NCI-H2171 treated with DMSO at 0.1 percent for 48 hours (cell line): ENCODE measurements at regions not wholly inside any gene's neighbourhood (a gene's known extent, or its start where the extent isn't known, plus 50 kb on each side); places are given as distances from the start of the nearest gene placed in this dataset.

Source experiments
- DNase-seq: peaks from one replicate; lab custom pipeline; 2025; lab: John Stamatoyannopoulos, UW

GRCh38 chr6:91804981-91805380 lies 1218.1 kb upstream of the MAP3K7 start:
- no peak for DNase-seq

GRCh38 chr6:91802431-91802830 lies 1215.6 kb upstream of the MAP3K7 start:
- no peak for DNase-seq

- no peak for DNase-seq
Observed at GRCh38 chr6:91796603-91797002, 1209.7 kb upstream of the MAP3K7 start.

- DNase-seq, result no peak
Observed at GRCh38 chr6:91788501-91788900, 1201.6 kb upstream of the MAP3K7 start.

GRCh38 chr6:91786474-91787184 lies 1199.8 kb upstream of the MAP3K7 start:
- no peak for DNase-seq

- DNase-seq, result no peak
Observed at GRCh38 chr6:91782802-91783201, 1195.9 kb upstream of the MAP3K7 start.

- peak; percentile 76 for DNase-seq
Observed at GRCh38 chr6:91781946-91782345, 1195.1 kb upstream of the MAP3K7 start.

- no peak for DNase-seq
Observed at GRCh38 chr6:91780270-91780669, 1193.4 kb upstream of the MAP3K7 start.

- no peak for DNase-seq
Observed at GRCh38 chr6:91761621-91762020, 1174.7 kb upstream of the MAP3K7 start.

- DNase-seq, result no peak
Observed at GRCh38 chr6:91754691-91755090, 1167.8 kb upstream of the MAP3K7 start.

GRCh38 chr6:91751526-91751925 lies 1164.7 kb upstream of the MAP3K7 start:
- DNase-seq, result no peak

GRCh38 chr6:91744566-91744965 lies 1157.7 kb upstream of the MAP3K7 start:
- DNase-seq, result no peak

- no peak for DNase-seq
Observed at GRCh38 chr6:91743756-91744155, 1156.9 kb upstream of the MAP3K7 start.

GRCh38 chr6:91731939-91732338 lies 1145.1 kb upstream of the MAP3K7 start:
- no peak for DNase-seq

- no peak for DNase-seq
Observed at GRCh38 chr6:91730710-91731109, 1143.8 kb upstream of the MAP3K7 start.

GRCh38 chr6:91720324-91720723 lies 1133.5 kb upstream of the MAP3K7 start:
- no peak for DNase-seq

- DNase-seq, result no peak
Observed at GRCh38 chr6:91719414-91719813, 1132.5 kb upstream of the MAP3K7 start.

GRCh38 chr6:91718198-91718597 lies 1131.3 kb upstream of the MAP3K7 start:
- no peak for DNase-seq

- DNase-seq, result no peak
Observed at GRCh38 chr6:91717094-91717493, 1130.2 kb upstream of the MAP3K7 start.

GRCh38 chr6:91716361-91716760 lies 1129.5 kb upstream of the MAP3K7 start:
- DNase-seq, result no peak

GRCh38 chr6:91715171-91715805 lies 1128.4 kb upstream of the MAP3K7 start:
- no peak for DNase-seq

GRCh38 chr6:91713911-91714310 lies 1127.0 kb upstream of the MAP3K7 start:
- DNase-seq, result no peak

- DNase-seq, result no peak
Observed at GRCh38 chr6:91711518-91711917, 1124.6 kb upstream of the MAP3K7 start.

- no peak for DNase-seq
Observed at GRCh38 chr6:91710342-91710741, 1123.5 kb upstream of the MAP3K7 start.
